AG09309 (cell line): ENCODE measurements at regions not wholly inside any gene's neighbourhood (a gene's known extent, or its start where the extent isn't known, plus 50 kb on each side); places are given as distances from the start of the nearest gene placed in this dataset.
"Not testable (repeated sequence)": the region's sequence is repeated elsewhere in the genome, so short reads cannot be mapped to it uniquely, and the experiment has no call there.

Experiments used
- DNase-seq: peaks from one replicate; pipeline ENCODE4 v3.0.0-alpha.2; 2010; ENCODE audit warnings: low read depth
- H3K4me3 ChIP-seq: 2 replicates; pipeline ENCODE4 v1.5.1; 2011; ENCODE audit warnings: mild to moderate bottlenecking, low read depth, low read length, moderate library complexity; ENCODE audit not compliant: control insufficient read depth
- TF ChIP-seq, protein P1 (sequence below): IDR thresholded peaks from 2 replicates; pipeline ENCODE4 v1.5.1; 2011; ENCODE audit warnings: mild to moderate bottlenecking, low read depth, low read length, inconsistent platforms; ENCODE audit not compliant: insufficient read depth, control insufficient read depth; ENCODE audit errors: missing control alignments

GRCh38 chr6:90893400-90893799, 306.5 kb upstream of the MAP3K7 start:
- H3K4me3 ChIP-seq: no peak overlapping the region
- DNase-seq: no peak
- TF ChIP-seq, protein P1, sequence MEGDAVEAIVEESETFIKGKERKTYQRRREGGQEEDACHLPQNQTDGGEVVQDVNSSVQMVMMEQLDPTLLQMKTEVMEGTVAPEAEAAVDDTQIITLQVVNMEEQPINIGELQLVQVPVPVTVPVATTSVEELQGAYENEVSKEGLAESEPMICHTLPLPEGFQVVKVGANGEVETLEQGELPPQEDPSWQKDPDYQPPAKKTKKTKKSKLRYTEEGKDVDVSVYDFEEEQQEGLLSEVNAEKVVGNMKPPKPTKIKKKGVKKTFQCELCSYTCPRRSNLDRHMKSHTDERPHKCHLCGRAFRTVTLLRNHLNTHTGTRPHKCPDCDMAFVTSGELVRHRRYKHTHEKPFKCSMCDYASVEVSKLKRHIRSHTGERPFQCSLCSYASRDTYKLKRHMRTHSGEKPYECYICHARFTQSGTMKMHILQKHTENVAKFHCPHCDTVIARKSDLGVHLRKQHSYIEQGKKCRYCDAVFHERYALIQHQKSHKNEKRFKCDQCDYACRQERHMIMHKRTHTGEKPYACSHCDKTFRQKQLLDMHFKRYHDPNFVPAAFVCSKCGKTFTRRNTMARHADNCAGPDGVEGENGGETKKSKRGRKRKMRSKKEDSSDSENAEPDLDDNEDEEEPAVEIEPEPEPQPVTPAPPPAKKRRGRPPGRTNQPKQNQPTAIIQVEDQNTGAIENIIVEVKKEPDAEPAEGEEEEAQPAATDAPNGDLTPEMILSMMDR: no peak

DNA sequence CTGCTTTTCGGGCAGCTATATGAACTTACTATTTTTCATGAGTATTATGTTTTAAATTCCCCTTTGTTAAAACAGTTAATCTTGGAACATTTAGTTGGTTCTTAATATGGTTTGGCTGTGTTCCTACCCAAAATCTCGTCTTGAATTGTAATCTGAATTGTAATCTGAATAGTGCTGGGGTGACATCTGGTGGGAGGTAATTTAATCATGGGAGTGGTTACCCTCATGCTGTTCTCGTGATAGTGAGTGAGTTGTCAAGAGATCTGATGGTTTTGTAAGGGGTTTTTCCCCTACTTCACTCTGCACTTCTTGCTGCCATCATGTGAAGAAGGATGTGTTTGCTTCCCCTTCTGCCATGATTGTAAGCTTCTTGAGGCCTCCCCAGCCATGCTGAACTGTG, 305.4 kb upstream of the MAP3K7 start:
- H3K4me3 ChIP-seq: no peak overlapping the region
- no peak for DNase-seq
- TF ChIP-seq, protein P1: no peak

GRCh38 chr6:90891355-90891754, 304.5 kb upstream of the MAP3K7 start:
- TF ChIP-seq, protein P1: no peak
- H3K4me3 ChIP-seq: no peak overlapping the region
- no peak for DNase-seq

DNA sequence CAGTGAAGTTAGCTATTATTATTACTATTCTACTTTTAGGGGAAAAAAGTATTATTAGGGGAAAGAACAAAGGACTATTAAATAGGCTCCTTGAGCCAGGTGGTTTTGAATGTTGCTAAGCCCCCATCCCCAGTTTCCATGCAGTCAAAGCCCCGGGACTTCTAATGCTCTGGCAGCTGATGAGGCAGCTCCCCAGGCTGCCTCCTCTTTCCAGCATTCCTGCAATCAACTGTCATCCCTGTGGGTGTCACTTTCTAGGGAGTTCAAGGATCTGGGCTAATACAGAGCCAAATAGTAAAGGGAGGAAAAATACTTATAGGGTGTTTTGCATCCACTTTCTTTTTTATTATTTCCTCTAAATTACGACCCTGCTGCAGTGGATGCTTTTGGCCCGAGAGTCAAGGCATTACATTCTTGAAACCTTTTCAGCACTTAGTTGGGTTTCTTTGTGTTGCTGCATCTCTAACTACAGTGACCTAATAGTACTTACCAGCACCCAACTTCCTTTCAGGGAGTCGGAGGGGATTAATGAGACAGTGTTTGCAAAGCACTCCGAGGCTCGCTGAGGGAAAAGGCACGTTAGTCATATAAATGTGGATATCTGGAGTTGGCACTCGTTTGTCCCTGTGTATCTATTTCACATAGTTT, 303.9 kb upstream of the MAP3K7 start:
- DNase-seq: no peak
- no peak overlapping the region for H3K4me3 ChIP-seq
- TF ChIP-seq, protein P1: no peak

GRCh38 chr6:90887764-90888163, 300.9 kb upstream of the MAP3K7 start:
- TF ChIP-seq, protein P1: no peak
- no peak overlapping the region for H3K4me3 ChIP-seq
- DNase-seq: no peak

DNA sequence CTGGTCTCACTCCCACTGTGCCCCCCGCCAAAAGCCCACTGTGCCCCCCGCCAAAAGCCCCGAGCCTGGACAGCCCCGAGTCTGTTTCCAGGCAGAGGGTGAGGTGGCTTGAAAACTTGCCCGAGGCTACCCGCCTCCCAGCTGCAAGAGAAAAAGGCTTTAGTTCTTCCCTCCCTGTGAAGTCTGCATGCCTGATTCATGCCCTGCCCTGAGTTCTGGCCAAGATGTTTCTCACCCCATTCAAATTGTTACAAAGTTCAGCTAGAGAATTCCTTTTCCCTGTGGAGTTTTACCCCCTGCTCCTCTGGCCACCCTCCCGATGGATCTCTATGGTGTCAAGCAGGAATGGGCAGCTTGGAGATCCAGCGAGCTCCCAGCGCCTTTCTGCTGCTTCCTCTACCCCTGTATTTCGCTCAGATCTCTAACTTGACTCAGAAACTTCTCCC, 298.8 kb upstream of the MAP3K7 start:
- H3K4me3 ChIP-seq: no peak overlapping the region
- TF ChIP-seq, protein P1: no peak
- no peak for DNase-seq

GRCh38 chr6:90885137-90885536, 298.3 kb upstream of the MAP3K7 start:
- not testable (repeated sequence) for DNase-seq, H3K4me3 ChIP-seq
